H1 (cell line): ENCODE measurements at regions not wholly inside any gene's neighbourhood (a gene's known extent, or its start where the extent isn't known, plus 50 kb on each side); places are given as distances from the start of the nearest gene placed in this dataset.

Experiments
- CBX5 ChIP-seq: fragments of 300-800, 300-1000 bp; sonication (generic); IDR thresholded peaks from 2 replicates; pipeline ENCODE4 v1.7.1; 2016; ENCODE audit warnings: antibody characterized with exemption, low read length, low read depth
- FOSL1 ChIP-seq: IDR thresholded peaks from 2 replicates; pipeline ENCODE4 v1.6.1; 2011; ENCODE audit warnings: mild to moderate bottlenecking, low read depth, low read length, moderate library complexity; ENCODE audit not compliant: insufficient read depth
- JUN ChIP-seq: IDR thresholded peaks from 2 replicates; pipeline ENCODE4 v1.6.1; 2011; ENCODE audit warnings: low read depth, mild to moderate bottlenecking, improper control_type of control experiment, low read length
- POLR2A ChIP-seq, 2 experiments: IDR thresholded peaks; 1 replicate in 1 of 2; 2 replicates in 1 of 2; pipeline ENCODE4 v1.6.1; 2011; ENCODE audit warnings: low read depth in 2 of 2, low read length in 2 of 2, mild to moderate bottlenecking in 2 of 2; ENCODE audit errors: control extremely low read depth in 1 of 2
- POLR2AphosphoS5 ChIP-seq: IDR thresholded peaks from 2 replicates; pipeline ENCODE4 v1.6.1; 2011; ENCODE audit warnings: low read depth, low read length
- SP2 ChIP-seq: IDR thresholded peaks from 2 replicates; pipeline ENCODE4 v1.6.1; 2012; ENCODE audit warnings: mild to moderate bottlenecking, low read length, inconsistent platforms
- ZNF274 ChIP-seq: IDR thresholded peaks from 2 replicates; pipeline ENCODE4 v1.7.0; 2012; ENCODE audit warnings: low read length, borderline replicate concordance; ENCODE audit errors: extremely low read depth
- TF ChIP-seq, protein P1 (sequence below), 3 experiments: IDR thresholded peaks; 1 replicate in 2 of 3; 2 replicates in 1 of 3; pipeline versions ENCODE4 v1.5.1 to v1.6.1; 2011; ENCODE audit warnings: low read length in 3 of 3, mild to moderate bottlenecking in 3 of 3, inconsistent platforms in 2 of 3, low read depth in 1 of 3, moderate library complexity in 1 of 3; ENCODE audit not compliant: insufficient read depth in 1 of 3; ENCODE audit errors: control extremely low read depth in 1 of 3

DNA sequence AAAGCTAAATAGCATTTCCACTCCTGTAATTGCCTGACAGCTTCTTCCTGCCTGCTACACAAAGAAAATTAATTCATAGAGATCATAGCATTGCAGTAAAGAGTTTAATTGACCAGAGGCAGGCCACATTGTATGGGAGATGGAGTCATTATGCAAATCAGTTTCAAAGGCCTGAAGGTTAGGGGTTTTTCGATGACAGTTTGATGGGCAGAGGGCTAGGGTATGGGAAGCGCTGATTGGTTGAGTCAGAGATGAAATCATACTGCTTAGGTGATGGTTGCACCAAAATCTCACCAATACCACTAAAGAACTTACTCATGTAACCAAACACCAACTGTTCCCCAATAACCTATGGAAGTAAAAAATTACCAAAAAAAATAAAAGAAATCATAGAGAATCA, 599.0 kb downstream of the NUP35 start:
- no peak for TF ChIP-seq POLR2A (IDR thresholded peaks at IDR 0.05; ENCODE audit: control extremely low read depth in 1 of 2, low read depth in 2 of 2, low read length in 2 of 2)
- no peak for TF ChIP-seq CBX5
- TF ChIP-seq, protein P1, sequence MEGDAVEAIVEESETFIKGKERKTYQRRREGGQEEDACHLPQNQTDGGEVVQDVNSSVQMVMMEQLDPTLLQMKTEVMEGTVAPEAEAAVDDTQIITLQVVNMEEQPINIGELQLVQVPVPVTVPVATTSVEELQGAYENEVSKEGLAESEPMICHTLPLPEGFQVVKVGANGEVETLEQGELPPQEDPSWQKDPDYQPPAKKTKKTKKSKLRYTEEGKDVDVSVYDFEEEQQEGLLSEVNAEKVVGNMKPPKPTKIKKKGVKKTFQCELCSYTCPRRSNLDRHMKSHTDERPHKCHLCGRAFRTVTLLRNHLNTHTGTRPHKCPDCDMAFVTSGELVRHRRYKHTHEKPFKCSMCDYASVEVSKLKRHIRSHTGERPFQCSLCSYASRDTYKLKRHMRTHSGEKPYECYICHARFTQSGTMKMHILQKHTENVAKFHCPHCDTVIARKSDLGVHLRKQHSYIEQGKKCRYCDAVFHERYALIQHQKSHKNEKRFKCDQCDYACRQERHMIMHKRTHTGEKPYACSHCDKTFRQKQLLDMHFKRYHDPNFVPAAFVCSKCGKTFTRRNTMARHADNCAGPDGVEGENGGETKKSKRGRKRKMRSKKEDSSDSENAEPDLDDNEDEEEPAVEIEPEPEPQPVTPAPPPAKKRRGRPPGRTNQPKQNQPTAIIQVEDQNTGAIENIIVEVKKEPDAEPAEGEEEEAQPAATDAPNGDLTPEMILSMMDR (IDR thresholded peaks at IDR 0.05; ENCODE audit: control extremely low read depth in 1 of 3, insufficient read depth in 1 of 3, low read depth in 1 of 3, low read length in 3 of 3), result no peak
- no peak for TF ChIP-seq FOSL1
- no peak for TF ChIP-seq ZNF274
- no peak for TF ChIP-seq JUN
- no peak for TF ChIP-seq POLR2AphosphoS5
- no peak for TF ChIP-seq SP2
